GM19452 (cell line): ENCODE measurements at regions not wholly inside any gene's neighbourhood (a gene's known extent, or its start where the extent isn't known, plus 50 kb on each side); places are given as distances from the start of the nearest gene placed in this dataset.
"Not testable (repeated sequence)": the region's sequence is repeated elsewhere in the genome, so short reads cannot be mapped to it uniquely, and the experiment has no call there.

ENCODE experiments used
- ATAC-seq: cut with Tn5 transposase; IDR thresholded peaks from one replicate; pipeline ENCODE4 v1.9.1; 2021; ENCODE audit not compliant: unreplicated experiment

DNA sequence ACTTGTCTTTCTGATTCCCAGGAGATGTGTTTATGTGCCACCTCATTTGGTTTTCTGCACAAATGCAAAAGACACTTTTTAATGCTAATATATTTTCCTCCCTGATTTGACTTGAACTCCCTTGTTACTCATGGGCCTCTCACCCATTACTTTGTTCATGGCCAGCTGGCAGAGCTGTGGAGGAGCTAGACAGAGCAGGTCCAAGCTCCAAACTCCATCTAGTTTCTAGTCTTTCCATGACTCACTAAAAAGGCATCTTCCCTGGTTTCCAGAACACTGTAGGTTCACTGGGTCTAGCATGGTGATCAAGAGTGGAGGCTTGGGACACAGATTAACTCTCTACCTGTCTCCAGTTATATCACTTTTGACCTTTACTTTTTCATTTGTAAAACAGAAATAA lies 161.0 kb upstream of the SLC28A3 start:
- no peak for ATAC-seq

DNA sequence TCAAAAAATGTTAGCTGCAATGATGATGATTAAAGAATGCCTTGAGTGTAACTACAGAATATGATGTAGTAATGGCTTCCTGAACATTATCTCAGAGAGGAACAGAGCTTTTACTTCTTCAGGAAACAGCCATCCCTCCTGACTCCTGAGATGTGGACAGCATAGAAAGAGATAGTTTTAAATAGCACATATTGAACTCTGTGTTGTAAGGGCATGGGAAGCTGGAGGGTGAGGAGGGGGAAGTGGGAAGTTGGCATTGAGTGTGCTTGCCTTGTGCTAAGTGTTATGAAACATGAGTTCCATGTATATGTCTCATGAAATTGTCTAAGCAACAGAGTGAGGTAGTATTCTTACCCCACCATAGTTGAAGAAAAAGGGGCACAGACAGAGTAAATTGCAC lies 161.5 kb upstream of the SLC28A3 start:
- no peak for ATAC-seq

DNA sequence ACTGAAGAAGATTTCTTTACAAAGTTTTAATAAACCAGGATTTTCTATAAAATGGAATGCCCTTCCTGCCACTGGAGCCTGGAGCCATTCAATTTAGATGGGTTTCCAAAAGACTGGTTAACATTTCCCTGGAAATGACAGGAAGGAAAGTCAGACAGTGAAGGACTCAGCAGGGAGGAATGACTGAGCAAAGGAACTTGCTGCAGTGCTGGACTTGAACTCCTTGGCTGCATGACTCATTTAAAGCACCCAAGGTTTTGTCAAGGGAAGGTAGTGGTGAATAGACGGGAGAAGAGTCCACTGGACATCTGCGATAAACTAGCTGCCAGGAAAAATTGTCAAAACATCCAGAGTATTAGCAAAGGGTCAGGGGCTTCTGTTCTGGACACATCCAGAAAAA lies 163.8 kb upstream of the SLC28A3 start:
- ATAC-seq = no peak

DNA sequence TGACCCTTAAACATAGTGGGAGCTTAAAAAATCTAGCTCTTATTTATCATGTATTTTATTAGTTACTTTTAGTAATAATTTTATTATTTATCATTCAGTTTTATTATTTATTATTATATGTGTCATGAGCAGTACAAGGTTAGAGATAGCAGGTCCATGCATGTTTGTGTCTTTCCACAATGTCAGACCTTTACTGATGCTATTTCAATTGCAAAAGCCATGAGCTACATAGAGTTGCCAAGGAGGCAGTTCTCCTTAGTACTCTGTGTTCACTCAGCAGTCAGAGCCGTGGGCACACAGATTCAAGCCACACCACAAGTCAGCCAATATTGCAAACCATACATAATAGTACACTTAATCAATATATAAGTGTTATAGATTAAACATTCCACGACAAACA lies 157.9 kb upstream of the NTRK2 start:
- no peak for ATAC-seq

DNA sequence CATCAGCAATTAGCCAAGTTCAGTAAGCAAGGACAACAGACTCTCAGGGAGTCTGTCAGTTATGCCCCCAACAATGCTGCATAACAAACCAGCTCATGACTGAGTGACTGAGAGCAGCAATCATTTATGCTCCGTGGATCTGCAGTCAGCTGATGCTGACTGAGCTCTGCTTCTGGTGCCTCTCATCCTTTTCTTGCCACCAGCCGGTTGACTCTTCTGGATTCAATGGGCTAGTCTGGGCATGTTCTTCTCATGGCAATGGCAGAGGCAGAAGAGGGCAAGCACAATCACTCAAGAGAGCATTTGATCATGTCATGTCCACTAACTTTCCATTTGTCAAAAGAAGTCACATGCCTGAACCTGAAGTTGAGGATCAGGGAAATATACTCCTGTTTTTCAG lies 157.0 kb upstream of the NTRK2 start:
- no peak for ATAC-seq

DNA sequence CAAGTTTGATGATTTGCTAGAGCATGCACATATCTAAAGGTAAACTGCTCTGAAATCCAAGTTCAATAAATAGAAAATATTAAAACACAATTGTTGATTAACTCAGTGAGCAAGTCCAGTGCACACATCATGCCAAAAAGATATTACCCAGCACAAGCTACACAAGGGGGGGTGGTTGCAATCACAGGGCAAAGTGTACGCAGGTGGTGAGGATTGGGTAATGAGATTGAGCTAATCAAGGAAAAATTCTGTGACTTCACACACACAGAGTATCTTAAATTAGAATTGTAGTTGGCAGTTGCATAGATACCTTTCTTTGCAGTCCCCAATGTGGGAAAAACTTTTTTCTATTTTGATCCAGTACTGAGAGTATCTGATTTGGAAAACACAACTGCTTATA lies 156.1 kb upstream of the NTRK2 start:
- ATAC-seq = no peak

DNA sequence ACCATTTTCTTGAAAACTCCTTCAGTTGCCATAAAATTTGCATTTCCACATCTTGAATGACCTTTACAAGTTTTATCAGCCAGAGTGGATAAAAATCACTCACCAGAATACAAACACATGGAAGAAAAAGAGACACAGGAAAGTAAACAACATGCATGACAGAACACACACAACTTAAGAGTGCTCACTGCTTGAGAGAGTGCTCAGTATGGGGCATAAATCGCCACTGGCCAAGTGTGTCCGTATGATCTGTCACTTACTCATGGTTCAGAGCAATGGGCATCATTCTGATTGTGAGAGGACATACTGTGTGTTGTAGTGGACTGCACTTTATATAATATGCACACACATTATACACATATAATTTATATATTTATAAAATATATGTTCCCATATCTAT lies 155.6 kb upstream of the NTRK2 start:
- no peak for ATAC-seq

DNA sequence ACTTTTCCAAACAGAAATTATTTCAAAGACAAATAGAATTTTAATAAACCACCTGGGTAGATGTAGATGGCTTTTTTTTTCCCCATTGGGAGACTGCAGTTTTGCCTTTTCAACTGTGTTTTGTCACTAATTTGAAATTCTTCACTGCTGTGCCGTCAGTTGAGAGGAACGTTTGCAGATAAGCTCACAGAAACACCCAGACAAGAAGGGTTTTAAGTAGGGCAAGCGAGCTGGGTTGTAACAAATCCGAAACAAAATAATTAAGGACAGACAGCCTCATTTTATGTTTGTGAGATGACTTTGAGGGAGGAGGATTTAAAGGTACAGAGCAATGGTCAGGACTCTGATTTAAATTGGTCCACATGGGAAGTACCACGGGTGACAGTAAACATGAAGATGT lies 155.1 kb upstream of the NTRK2 start:
- no peak for ATAC-seq

DNA sequence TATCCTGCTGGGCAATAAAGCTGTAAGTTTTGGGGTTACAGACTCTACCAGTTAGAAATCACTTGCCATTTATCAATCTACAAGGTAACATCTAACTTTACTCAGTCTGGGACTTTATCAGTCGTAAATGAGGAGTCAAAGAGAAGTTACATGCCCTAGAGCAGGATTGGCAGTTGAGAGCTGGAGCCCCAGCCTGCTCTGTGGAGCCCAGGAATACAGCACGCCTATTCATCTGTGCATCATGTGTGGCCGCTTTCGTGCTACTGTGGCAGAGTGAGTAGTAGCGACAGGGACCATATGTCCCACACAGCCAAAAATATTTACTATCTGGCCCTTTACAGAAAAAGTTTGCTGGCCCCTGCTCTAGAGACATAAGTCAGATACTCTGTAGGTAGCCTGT lies 152.5 kb upstream of the NTRK2 start:
- ATAC-seq = no peak

DNA sequence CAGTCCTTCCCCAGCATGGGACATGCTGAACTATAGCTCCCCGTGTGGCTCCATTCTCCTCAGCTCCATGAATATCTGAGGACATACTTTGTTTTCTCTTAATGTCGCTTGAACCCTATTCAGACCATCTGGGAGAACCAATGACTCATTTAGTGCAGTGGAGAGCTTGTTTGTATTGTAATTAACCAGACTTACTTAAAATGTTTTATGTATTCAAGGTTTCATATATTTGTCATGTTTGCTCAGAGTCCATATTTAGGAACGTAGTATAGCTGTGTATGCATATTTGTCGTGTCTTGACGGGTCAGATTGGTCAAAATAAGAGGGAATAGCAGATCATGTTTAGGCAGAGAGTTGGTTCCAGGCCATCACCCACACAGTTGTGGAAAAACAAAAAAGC lies 150.1 kb upstream of the NTRK2 start:
- no peak for ATAC-seq

DNA sequence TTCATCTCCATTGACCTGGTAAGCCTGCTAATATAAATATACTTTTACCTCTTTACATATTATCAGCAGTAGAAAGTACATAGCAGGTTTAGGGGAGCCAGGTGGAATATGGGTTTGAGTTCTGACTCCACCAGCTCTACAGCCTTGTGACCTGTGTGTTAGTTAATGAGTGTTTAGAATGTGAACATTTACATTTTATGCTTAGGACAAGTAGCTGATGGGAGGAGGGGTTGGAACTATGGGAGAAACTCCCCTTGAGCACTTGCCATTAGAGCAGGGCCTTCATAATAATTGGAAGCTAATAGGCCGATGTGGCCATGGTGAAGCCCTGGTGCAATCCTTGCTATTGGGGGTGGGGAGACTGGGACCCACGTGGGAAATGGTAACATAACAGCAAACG lies 148.3 kb upstream of the NTRK2 start:
- no peak for ATAC-seq

DNA sequence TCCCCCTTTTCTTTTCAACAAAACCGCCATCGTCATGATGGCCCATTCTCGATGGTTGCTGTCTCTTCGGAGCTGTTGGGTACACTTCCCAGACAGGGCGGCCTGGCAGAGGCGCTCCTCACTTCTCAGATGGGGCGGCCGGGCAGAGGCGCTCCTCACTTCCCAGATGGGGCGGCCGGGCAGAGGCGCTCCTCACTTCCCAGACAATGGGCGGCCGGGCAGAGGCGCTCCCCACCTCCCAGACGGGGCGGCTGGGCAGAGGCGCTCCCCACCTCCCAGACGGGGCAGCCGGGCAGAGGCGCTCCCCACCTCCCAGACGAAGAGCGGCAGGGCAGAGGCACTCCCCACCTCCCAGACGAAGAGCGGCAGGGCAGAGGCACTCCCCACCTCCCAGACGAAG lies 143.3 kb upstream of the NTRK2 start:
- ATAC-seq = not testable (repeated sequence)

DNA sequence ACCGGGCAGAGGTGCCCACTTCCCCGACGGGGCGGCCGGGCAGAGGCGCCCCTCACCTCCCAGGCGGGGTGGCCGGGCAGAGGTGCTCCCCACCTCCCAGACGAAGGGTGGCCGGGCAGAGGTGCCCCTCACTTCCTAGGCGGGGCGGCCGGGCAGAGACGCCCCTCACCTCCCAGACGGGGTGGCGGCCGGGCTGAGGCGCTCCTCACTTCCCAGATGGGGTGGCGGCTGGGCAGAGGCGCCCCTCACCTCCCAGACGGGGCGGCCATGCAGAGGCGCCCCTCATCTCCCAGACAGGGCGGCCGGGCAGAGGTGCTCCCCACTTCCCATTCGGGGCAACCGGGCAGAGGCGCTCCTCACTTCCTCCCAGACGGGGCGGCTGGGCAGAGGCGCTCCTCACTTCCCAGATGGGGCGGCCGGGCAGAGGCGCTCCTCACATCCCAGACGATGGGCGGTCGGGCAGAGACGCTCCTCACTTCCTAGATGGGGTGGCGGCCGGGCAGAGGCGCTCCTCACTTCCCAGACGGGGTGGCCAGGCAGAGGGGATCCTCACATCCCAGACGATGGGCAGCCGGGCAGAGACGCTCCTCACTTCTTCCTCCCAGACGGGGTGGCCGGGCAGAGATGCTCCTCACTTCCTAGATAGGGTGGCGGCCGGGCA lies 142.3 kb upstream of the NTRK2 start:
- ATAC-seq = not testable (repeated sequence)

DNA sequence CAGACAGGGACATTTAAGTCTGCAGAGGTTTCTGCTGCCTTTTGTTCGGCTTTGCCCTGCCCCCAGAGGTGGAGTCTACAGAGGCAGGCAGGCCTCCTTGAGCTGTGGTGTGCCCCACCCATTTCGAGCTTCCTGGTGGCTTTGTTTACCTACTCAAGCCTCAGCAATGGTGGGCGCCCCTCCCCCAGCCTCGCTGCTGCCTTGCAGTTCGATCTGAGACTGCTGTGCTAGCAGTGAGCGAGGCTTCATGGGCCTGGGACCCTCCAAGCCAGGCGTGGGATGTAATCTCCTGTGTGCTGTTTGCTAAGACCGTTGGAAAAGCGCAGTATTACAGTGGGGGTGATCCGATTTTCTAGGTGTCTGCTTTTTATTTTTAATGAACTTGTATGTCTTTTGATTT lies 133.6 kb upstream of the NTRK2 start:
- ATAC-seq = not testable (repeated sequence)

DNA sequence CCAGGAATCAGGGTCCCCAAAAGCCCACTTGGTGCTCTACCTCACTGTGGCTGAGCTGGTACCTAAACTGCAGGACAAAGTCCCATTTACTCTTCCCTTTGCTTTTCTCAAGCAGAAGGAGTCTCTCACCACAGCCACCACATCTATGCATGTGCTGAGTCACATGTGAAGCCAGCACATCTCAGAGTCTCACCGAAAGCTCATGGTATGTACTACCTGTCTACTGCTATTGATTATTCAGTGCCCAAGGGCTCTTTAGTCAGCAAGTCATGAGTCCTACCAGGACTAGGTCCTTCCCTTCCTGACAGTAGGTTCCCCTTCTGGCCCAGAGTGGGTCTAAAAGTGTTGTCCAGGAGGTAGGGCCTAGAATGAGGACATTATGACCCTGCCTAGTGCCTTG lies 130.7 kb upstream of the NTRK2 start:
- ATAC-seq = no peak

DNA sequence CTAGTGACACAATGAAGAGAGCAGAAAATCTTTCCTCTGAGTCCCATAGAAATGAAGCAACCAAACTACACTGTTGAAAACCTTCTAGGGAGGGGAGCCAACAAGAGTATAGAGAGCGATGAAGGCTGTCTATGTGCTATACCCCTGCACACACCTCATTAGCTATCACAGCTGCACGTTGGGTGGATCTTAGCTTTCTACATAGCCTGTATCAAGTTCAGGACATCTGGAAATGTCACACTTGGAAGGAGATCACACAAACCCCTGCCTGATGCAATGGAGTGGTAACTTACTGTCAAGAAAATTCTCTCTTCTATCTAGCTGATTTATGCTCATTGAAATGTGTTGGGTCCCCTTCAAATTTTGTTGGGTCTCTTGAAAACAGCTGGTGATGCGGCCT lies 127.0 kb upstream of the NTRK2 start:
- ATAC-seq = no peak

DNA sequence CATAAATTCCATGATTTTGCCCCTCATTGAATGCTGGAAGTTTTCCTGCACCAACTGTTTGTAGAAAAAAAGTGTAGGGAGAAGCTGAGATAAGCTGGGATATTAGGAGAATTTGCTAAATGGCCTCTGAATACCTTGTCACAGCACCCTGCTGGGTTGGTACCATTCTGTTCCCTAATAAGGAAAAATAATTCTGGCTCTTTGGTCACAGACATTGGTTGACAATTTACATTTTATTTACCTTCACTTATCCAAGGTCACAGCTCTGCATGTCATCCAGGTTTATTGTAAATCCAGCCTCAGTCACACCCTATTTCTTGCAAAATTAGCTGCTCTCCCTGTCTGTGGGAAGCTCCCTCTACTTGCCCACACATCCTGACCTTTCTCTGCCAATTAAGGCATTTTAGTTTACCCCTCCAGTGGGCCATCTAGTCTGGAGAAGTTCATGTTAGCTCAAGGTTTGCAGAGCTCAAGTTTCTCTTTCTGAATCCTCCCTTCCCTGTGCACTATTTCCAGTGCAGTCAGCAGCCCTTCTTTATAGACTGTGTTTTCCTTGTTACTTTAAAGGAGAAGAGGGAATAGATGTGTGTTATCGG lies 115.4 kb upstream of the NTRK2 start:
- ATAC-seq = no peak

DNA sequence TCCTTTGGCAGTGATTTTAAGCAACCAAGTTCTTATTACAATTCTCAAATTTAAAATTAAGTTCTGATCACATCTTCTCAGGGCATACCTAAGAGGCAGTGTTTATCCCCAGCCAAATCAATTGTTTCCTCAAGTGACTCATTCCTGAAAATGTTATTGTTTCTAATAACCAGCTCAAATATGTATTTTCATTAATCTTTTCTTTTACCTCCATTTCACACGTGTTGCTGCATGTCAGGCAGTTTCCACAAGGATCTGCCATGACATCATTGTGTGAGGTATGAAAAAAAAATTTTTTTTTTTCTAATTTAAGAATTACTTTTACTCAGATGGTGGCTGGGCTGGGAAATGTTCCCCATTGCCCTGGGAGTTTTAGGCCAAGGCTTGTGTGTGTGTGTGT lies 113.0 kb upstream of the NTRK2 start:
- no peak for ATAC-seq

DNA sequence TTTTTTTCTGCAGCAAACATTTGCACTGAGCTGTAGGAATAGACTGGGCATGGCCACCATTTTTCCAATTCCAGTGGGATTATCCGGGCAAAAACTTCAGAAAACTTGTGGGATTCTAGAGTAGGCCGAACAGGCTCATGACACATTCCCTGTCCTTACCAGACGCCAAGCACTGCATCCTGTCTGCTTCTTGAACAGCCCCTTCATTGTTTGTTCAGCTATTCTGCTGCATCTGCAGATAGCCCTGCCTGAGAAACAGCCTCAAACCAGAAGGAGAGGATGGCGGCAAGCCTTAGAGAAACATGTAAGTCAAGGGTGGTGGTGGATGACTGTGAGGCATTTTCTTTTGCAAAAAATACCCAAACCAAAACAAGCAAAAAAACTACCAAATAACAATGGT lies 111.8 kb upstream of the NTRK2 start:
- ATAC-seq = no peak

DNA sequence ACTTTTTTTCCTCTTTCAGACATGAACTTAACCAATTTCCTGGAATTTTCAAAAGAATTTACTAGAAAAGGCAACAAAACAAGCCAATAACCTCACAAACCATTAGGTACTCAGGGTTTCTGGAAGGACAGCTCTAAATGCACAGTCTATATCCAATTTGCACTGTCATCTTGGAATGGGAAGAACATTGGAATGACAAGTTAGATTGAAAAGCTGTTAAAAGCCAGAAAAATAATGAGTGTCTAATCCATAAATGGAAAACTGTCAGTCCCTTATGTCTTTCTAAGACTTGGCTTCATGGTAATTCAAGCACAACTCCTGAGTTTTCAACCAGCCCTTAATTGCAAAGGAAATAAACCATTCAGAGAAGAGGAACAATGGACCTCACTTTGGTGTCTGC lies 105.8 kb upstream of the NTRK2 start:
- ATAC-seq = no peak

DNA sequence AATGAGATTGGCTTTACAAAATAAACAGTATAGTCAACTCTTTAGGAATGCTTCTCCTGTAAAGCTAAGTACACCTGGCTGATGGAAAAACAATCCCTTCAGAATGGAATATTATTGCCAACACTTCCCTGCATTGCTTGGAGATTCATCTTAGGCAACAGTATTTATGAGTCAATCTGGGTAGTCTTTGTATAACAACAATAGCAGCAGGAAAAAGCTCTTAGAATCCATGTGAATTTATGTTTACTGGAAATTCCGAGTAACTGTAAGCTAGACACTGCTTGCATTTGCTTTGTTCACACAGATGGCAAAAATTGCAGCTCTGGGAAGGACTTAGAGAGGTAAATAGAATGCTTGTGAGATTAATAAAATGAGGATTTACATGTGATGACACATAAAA lies 101.7 kb upstream of the NTRK2 start:
- no peak for ATAC-seq

DNA sequence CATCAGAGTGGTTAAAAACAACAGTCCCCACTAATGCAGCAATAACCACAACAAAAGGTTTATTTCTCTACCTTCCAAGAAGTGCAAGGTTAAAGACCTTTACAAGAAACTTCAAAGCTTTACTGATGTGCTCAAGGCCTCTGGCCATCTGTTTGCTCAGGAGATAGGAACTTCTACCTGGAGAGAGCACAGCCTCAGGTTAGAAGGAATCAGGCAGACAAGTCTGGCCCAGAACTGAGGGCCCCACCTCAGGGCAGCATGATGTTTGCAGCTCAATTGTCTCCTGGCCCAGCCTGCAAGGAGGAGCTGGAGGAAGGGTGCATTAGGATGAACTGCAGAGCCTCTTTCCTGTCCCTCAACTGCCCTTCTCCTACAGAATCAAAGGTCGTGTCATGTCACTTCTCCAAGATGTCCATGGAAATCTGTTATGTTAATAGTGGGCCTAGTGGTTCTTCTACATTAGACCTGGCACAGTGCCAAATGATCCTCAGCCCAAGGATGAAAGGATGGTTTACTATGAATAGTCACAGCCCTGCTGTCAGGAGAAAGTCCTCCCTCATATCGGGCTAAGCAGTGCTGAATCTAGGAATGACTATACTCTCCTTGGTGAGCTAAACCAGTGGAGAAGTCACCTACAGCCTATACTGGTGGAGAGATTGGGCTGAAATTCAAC lies 98.9 kb upstream of the NTRK2 start:
- no peak for ATAC-seq

DNA sequence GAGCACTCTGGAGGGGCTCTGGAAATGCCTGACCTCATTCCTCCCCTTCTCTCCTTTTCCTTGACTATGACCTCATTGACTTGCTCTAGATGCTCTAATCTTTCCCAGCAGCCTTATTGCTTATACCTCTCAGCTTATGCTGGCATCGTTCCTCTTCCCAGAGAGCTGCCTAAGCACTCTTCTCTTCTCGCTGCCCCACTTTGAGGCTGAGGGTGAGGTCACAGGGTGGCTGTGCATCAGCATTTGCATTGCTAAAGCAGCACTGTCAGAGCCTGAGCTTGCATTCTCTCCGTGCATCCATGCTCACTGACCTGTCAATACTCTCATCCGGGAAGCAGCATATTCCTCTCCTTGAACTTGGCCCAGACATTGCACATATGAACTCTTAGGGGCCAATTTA lies 96.4 kb upstream of the NTRK2 start:
- ATAC-seq = no peak
